ENCODE measurements at regions not wholly inside any gene's neighbourhood (a gene's known extent, or its start where the extent isn't known, plus 50 kb on each side); places are given as distances from the start of the nearest gene placed in this dataset.

GRCh38 chr6:7489376-7489775 is 52.1 kb upstream of the DSP start:
- TF ChIP-seq CTCF (IDR thresholded peaks at IDR 0.05) (no peak), POLR2A (IDR thresholded peaks at IDR 0.05) (no peak)

Data from ovary (tissue), 3 donors.